WI38 (cell line): ENCODE measurements at regions not wholly inside any gene's neighbourhood (a gene's known extent, or its start where the extent isn't known, plus 50 kb on each side); places are given as distances from the start of the nearest gene placed in this dataset.
"Not testable (repeated sequence)": the region's sequence is repeated elsewhere in the genome, so short reads cannot be mapped to it uniquely, and the experiment has no call there.

Source experiments
- H3K4me3 ChIP-seq: 2 replicates; pipeline ENCODE4 v1.5.1; 2011; ENCODE audit warnings: low read depth, mild to moderate bottlenecking, control low read depth, low read length
- TF ChIP-seq, protein P1 (sequence below): IDR thresholded peaks from 2 replicates; pipeline ENCODE4 v1.5.1; 2012; ENCODE audit warnings: low read depth, mild to moderate bottlenecking, control low read depth, low read length

DNA sequence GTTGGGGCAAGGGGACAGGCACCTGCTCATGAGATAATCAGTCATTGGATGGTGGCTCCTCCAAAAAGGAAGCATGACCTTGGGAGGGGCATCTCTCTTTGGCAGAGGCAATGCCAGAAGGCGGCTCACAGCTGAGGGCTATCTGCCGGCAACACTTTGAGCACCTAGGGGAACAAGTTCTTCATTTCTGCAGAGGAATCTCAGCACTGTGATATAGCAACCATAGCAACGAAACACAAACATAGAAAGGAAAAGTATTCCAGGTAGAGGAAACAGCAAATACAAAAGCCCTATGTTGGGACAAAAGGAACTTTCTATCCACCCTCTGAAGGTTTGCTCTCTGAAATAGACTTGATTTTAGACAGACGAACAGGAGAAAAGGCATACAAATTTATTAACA is 89.1 kb upstream of the NEDD4L start:
- H3K4me3 ChIP-seq, result no peak overlapping the region
- TF ChIP-seq, protein P1, sequence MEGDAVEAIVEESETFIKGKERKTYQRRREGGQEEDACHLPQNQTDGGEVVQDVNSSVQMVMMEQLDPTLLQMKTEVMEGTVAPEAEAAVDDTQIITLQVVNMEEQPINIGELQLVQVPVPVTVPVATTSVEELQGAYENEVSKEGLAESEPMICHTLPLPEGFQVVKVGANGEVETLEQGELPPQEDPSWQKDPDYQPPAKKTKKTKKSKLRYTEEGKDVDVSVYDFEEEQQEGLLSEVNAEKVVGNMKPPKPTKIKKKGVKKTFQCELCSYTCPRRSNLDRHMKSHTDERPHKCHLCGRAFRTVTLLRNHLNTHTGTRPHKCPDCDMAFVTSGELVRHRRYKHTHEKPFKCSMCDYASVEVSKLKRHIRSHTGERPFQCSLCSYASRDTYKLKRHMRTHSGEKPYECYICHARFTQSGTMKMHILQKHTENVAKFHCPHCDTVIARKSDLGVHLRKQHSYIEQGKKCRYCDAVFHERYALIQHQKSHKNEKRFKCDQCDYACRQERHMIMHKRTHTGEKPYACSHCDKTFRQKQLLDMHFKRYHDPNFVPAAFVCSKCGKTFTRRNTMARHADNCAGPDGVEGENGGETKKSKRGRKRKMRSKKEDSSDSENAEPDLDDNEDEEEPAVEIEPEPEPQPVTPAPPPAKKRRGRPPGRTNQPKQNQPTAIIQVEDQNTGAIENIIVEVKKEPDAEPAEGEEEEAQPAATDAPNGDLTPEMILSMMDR, result no peak

DNA sequence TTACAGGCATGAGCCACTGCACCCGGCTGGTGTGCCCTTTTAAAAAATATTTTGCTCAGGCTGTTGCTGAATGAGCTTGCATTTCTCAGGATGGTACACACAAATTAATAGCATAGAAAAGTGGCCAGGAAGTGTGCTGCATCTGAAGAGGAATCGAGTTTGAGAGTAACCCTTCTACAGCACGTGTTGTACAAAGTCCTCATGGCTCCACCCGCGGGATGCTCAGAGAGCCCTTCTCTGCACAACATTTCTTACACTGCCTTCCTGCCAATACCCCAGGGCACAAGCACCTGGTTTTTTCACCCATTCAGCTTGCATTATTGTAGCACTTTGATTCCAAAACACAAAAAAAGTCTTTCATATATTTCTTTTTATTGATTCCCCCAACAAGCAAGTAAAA is 90.1 kb upstream of the NEDD4L start:
- TF ChIP-seq, protein P1, result no peak
- H3K4me3 ChIP-seq, result no peak overlapping the region

DNA sequence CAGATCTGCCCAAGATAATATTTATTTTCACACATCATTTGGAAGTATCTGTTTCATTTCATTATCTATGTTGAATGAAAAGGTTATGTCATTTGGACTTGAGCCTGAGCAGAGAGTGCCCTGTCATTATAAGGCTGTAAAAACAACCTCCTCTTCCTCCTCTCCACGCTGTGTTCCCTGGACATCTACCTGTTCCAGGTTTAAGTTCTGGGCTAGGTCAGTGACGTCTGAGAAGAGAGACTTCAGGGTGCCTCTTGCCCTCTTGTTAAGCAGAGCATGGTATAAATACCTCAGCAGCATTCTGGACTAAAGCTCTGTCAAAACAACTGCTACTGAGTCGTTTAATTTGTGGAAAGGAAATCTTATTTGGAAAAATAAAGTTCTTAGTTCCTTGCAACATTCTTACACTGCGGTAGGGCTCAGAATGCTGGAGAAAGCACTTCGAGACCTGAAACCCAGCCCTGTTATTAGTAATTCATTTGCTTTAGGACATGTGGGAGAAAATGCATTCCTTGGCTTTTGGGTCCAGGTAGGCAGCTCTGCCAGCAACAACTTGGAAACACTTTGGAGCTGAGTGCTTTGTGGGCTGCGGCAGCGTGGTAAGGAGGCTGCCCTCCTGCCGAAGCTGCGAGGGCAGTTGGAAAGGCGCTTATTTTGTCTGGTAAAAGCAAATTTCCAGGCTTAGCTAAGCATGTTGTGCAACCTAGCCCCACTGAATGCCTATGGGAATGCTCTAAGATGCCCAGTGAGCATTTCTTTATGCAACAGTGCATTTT is 91.8 kb upstream of the NEDD4L start:
- H3K4me3 ChIP-seq, result no peak overlapping the region
- TF ChIP-seq, protein P1, result no peak

DNA sequence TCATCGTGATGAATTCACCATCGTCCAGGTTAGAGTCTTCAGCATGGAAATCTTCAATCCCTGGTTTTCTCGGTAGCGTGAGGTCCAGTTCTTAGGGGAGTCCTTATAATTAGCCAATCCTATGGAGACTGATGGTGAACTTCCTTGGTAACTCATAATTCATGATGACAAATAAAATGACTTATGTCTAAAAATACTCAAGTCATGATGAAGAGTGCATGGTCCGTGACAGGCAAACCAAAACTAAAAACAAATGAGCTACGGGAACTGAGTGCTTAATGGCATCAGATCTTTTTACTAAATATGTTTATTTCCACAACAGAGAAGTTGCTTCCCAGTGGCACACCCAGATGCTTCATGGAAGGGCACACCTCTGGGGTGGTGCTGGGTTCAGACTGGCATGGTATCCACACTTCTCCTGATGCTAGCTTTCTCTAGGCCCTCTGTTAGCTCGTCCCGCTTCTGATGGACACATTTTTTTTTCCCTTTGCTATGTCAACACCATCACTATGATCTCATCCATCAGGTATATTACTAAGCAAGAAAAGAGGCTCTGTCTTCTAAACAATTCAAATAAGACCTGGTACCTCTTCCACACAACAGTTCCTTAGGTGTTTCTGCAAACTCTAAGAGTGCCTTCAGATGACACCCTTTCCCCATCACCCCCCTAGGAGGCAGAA is 92.8 kb upstream of the NEDD4L start:
- TF ChIP-seq, protein P1, result no peak
- H3K4me3 ChIP-seq, result no peak overlapping the region

DNA sequence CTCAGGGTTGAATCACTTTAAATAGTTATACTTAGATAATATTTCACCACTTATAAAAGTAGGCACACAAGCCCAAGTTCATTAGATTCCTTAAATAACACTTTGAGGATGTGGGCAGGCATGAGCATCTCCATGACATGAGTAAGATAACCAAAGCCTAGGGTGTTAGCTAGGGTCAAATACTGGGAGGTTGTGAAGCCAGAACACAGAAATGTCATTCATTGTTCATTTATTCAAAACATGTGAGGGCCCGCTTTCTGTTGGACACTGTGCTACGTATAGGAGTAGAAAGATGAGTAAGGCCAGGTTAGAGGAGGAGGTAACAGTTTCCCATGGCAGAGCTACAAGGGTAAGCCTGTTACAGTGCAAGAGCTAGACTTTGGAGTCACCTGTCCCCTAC is 93.5 kb upstream of the NEDD4L start:
- TF ChIP-seq, protein P1, result no peak
- no peak overlapping the region for H3K4me3 ChIP-seq

DNA sequence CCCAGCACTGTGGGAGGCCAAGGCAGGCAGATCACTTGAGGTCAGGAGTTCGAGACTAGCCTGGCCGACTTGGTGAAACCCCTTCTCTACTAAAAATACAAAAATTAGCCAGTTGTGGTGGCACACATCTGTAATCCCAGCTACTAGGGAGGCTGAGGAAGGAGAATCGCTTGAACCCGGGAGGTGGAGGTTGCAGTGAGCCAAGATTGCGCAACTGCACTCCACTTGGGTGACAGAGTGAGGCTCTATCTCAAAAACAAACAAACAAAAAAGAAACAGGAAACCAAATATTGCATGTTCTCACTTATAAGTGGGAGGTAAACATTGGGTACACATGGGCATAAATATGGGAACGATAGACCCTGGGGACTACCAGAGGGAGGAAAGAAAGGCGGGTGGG is 94.7 kb upstream of the NEDD4L start:
- not testable (repeated sequence) for H3K4me3 ChIP-seq

DNA sequence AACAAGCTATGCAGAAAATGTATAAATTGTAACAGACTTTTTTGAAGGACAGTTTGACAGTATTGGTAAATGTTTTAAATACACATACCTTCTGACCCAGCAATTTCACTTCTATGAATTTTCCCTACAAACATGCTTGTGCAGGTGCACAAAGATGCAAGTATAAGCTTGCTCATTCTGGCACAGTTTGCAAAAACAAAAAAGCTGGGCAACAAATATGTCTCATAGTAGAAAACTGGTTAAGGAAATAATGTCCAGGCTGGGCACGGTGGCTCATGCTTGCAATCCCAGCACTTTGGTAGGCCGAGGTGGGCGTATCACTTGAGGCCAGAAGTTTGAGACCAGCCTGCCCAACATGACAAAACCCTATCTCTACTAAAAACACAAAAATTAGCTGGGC is 96.9 kb upstream of the NEDD4L start:
- TF ChIP-seq, protein P1, result no peak
- no peak overlapping the region for H3K4me3 ChIP-seq
